Amniotic stem cell (primary cell): ENCODE measurements at regions not wholly inside any gene's neighbourhood (a gene's known extent, or its start where the extent isn't known, plus 50 kb on each side); places are given as distances from the start of the nearest gene placed in this dataset.

Experiments
- DNase-seq: peaks from one replicate; lab custom pipeline; 2025; lab: John Stamatoyannopoulos, UW

DNA sequence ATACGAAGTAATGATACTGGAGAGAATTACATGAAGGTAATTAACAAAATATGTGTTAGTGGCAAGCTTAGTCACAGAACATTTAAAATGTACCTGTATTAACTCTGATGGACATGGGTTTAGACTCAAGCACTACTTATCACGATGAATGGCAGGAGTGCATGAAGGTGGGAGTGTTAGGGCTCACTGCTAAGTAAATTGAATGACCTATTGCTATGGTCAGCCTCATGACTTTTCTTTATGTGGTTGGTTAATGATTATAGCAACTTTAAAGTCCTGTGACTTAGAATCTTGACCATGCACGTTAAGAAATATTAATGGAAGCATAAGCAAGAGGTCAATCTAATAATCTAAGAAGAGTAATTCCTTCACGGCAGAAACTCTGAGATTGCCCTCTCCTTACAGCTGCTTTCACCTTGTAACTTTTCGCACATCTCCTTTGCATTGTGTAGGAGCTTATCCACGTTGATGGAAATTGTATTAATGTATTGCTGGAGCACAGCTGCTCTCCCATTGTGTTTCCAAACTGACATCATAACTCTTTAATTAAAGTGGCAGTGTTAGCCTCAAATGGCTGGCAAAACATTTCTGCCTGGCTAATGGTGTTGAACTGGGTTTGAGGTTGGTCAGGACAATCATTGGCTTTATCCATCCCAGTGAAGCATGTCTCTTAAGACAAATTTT lies 114.5 kb downstream of the RXFP2 start:
- DNase-seq = no peak

DNA sequence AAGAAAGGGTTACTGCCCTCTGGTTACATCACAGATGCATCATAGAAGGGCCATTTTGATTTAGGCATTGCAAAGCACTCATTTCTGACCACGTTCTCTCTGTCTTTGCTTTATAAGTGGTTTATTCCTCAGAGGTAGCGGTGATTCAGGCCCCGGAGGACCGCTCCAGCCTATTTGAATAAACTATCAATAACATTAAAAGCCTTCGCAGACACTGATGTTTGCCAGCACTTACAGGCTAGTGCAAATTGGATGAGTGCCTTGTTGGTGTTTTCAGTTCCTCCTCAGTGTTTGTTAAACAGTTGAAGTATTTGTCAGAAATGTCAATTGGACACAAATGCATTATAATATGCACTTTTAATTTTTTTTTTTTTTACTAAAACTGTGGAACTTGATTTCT lies 120.2 kb downstream of the RXFP2 start:
- no peak for DNase-seq

DNA sequence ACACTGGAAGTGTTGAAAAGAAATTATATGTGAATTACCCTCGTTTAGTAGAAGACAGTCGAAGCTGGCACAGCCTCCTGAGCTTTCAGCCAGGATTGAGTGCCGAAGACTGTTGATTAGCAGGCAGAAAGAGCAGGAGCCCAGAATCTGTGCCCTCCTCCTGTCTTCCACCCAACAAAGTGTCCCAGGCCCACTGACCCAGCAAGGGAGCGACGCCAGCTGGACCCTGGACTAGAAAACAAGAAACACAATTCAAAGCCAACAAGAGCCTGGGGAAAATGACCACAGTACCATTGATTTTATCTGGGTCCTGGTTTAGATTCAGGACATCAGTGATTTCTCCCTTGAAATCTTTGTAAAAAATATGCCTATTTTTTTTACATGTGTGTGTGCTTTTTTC lies 120.7 kb downstream of the RXFP2 start:
- DNase-seq = no peak

DNA sequence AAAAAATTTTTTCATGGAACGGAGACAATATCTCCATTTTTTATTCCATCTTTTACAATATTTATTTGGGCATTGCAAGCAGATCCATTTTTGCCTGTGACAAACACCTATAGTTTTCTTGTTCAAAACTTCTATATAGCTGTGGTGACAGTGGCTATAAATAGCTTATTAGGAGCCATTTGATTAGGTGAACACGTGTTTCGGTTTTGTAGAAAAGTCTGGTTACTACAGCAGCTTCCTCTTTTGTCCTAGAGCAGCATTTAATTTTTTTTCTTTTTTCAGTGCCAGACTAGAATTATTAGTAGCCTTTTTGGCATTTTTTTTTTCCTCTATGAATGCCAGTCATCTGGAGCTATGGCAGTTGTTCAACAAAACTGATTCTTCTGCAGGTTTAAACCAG lies 123.5 kb downstream of the RXFP2 start:
- DNase-seq = no peak

DNA sequence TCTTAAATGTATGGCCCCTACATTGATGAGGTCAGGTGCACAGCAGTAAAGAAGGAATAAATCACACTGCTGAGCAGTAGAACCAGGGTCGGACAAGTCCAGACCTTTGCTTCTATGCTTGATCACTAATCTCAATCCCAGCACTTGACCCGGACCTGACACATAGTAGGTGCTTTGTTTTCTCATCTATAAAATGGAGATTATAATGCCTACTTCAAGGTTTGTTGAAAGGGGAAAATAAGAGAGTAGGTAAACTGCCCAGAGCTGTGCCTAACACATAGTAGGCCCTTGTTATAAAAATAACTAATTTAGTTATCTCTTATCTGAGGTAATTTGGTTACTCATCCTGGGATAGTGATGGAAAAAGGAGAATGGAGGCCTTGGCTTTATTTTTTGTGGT lies 125.0 kb downstream of the RXFP2 start:
- no peak for DNase-seq

DNA sequence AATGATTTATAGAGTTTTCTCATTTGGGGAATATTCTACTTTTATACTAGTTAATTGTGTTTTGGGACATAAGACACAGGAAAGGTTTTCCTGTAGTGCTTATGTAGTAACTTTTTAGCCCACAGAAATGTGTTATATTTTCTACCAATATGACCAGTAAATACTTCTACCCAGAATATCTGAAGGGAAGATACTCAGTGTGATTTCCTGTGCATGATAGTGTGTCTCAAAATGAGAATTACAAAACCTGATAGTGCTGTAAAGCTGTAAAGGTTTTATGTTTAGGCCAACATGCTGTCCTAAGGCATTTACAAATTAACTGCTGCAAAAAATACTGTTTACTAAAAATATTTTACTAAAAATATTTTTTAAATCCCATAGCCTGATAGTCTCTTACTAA lies 126.8 kb downstream of the RXFP2 start:
- DNase-seq = no peak

DNA sequence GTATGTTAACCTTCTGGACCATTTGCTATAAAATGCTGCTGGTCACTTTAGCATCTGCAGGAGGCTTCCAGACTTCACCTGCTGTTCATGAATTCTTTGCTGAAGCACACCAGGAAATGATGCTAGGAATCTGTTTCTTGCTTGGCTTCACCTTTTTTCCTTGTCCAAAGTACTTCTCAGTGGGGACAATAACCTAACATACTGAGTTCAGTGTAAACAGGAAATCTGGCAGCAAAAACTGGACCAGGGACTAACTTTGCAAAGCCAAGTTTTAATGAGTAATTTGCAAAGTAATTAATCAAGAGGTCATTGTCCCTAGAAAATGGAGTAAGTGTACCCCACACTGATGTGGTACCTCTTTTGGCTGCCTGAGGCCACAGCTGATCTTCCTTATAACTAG lies 128.4 kb downstream of the RXFP2 start:
- no peak for DNase-seq

DNA sequence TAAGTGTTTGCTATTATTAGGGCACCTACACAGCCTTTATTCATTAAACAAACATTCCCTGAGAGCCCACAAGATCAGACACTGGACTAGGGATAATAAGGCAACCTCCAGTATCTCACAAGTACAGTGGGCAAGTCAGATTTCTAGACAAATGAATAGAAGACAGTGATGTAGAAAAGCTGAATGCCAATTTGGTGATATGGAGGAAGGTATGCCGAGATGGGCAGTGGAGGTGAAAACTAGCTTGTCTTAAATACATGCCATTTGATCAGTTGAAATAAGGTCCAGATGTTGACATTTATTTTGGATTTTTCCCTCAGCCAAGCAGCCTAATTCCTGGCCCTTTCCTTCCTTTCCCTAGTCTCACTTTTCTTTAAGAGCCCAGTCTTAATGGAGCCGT lies 130.3 kb downstream of the RXFP2 start:
- DNase-seq = no peak

DNA sequence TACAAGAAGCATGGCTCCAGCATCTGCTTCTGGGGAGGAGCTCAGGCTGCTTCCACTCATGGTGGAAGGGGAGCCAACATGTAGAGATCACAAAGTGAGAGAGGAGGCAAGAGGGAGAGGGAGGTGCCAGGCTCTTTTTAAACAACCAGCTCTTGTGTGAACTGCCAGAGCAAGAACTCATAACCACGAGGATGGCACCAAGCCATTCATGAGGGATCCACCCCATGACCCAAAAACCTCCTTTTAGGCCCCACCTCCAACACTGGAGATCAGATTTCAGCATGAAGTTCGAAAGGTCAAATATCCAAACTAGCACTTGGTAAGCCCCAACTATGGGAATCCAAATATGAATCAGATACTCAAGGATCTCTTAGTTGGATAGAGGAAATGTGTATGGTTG lies 131.2 kb downstream of the RXFP2 start:
- no peak for DNase-seq

DNA sequence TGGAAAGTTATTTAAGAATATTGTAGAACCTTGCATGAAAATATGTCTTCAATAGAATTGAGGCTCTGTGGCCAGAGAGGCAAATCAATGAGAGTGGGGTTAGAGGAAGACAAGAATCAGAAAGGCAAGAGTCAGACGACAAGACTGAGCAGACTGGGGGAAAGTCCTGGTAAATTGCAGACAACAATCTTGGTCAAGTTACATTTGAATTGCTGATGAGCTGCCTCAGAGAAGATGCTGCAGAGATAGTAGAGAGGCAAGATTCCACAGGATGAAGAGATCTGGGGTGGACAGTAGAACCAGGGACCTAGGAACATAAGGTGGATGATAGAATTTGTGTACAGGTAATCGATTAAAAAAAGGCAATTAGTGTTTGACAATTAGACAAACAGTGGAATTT lies 133.8 kb downstream of the RXFP2 start:
- DNase-seq = no peak

DNA sequence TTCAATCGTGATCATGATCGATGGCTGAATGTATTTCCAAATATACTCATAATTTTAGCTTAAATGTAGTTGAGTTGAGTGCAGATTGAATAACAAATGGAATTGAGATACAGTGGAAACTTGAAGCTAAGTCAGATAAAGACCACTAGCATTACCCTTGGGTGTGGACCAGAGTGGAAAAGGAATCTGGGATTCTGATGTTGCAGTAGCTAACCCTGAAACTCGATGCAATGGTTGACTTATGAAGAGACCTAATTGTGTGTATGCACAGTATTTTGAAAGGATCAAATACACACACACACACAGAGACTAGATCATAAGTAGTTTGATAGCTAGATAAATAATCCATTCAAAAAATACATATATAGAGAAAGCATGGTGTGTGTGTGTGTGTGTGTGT lies 135.8 kb downstream of the RXFP2 start:
- no peak for DNase-seq

DNA sequence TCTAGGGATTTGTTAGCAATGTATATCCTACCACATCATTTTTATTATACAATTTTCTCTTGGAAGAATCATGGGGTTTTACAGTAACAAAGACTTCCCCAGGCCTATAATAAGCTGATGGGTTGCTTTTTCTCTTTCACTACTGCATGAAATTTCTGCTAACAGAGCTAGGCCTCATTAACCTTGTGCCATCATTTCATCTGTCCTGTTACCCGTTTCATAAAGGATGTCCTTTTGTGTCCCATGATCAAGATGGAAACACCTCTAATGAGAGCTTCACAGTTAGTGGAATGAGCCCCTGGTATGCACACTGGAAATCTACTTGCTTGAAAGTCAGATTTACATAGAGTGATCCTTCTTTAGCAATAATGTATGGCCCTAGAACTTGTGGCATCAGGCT lies 138.7 kb downstream of the RXFP2 start:
- no peak for DNase-seq

DNA sequence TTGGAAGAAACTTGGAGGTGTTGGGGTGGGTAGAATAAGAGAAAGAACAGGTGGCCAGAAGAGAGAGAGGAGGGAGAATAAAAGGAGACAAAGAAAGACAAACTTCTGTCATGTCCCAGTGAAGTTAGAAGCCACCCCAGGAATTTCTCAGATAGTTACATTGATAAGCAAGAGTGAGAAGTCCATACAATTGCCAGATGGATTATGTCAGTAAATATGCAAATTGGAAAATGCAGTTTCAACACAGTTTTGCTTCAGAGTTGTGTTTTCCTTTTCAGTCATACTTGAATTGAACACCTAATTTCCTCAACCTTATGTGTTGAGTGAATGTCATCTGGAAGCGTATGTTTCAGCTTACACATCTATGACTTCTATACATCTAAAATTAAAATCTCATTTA lies 139.2 kb downstream of the RXFP2 start:
- DNase-seq = no peak

DNA sequence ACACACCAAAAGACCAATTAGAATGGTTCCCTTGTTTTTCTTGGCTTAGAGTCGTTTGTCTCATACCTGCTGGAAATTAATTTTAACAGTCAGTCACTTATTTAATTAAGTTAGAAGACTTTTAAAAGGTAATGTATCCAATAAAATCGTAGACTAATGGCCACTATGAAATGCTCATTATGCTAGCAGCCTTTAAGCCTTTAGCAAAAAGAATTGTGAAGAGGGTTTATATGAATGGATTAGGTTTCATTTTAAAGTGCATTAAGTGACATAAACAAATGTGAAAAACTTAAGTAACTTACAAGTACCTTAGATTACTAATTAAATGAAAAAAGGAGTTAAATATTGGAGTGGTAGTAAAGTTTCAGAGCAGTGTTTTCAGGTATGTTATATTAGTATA lies 139.6 kb downstream of the RXFP2 start:
- no peak for DNase-seq

DNA sequence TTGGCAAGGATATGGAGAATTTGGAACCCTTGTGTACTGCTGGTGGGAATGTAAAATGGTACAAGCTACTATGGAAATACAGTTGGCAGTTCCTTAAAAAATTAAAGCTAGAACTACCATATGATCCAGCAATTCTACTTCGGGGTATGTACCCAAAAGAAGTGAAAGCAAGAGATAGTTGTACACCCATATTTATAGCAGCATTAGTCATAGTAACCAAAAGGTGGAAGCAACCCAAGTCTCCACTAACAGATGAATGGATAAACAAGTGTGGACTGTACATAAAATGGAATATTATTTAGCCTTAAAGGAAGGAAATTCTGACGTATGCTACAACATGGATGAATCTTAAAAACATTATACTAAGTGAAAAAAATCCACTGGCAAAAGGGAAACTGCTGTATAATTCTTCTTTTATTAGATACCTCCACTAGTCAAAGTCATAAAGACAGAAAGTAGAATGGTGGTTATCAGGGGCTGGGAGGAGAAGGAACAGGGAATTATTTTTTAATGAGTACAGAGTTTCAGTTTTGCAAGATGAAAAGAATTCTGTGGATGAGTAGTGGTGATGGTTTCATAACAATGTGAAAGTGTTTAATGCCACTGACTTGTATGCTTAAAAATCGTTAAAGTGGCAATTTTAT lies 141.6 kb downstream of the RXFP2 start:
- no peak for DNase-seq

DNA sequence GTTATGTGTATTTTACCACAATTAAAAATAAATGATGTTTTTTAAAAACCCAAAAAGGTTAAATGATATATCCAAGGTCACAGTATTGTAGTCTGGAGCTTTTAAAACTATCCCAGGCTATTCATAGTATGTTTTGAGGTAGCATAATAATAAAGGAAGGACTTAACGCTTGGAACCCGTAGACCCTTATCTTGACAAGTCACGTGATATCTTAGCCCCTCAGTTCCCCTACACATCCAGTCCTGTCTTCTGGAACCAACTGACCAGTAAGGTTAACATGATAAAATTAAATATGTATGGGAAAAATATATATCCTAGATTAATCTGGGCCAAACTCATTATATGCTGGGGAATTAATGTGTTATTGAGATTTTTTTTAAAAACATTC lies 142.2 kb downstream of the RXFP2 start:
- no peak for DNase-seq

DNA sequence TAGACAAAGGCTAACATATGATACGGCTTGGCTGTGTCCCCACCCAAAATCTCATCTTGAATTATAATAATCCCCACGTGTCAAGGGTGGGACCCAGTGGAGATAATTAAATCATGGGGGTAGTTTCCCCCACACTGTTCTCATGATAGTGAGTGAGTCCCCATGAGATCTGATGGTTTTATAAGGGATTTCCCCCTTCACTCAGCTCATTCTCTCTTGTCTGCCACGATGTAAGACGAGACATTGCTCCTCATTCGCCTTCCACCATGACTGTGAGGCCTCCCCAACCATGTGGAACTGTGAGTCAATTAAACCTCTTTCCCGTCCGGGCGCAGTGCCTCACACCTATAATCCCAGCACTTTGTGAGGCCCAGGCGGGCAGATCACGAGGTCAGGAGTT lies 143.5 kb downstream of the RXFP2 start:
- DNase-seq = no peak

DNA sequence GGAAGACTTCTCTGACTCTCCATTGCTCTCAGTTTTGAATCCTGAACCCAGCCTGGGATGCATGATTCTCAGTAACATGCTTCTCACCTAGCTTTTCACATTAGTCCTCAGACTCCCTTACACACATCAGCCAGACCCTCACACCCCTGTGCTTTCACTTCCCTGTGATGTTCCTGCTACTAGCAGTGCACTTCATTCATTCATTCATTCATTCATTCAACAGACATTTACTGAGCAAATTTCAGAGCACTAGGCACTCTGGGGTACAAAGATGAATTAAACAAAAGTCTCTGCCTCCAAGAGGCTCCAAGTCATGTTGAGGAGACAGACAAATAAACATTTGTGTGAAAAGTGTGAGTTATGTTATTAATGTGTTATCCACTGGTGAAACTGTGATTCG lies 145.2 kb downstream of the RXFP2 start:
- DNase-seq = no peak

DNA sequence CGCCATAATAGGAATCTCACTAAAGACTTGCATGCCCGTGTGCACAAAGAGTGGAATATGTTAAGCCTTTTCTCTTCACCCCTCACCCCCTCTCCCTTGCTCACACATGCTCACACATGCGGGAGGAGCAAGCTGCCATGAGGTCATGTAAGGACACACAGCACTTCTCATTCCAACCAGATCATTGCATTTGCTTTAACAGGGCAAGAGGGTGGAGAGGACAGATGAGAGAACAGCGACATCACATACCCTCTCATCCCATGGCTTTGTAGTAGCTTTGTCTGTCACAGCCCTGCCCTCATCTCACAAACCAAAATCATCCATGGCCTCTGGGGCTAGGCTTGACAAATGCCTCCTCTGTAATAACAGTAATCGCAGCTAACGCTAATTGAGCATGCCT lies 145.6 kb upstream of the FRY start:
- no peak for DNase-seq

DNA sequence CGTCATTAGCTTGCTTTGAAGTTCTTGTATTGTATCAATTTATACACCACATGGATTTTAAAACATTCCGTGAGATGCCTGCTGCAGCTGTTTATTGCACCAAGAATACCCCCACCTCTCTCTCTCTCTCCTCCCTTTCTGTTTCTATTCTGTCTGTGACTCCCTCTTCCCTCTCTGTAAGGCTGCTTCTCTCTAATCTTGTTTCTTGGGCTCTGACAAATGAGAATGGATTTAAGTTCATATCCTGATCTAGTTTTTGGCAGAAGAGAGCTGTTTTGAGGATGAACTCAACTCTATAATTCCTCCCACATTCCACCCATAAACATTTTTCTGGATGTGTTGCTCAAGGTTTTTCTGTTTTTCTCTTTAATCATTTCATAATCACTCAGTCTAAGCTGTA lies 144.3 kb upstream of the FRY start:
- DNase-seq = peak; percentile 16

DNA sequence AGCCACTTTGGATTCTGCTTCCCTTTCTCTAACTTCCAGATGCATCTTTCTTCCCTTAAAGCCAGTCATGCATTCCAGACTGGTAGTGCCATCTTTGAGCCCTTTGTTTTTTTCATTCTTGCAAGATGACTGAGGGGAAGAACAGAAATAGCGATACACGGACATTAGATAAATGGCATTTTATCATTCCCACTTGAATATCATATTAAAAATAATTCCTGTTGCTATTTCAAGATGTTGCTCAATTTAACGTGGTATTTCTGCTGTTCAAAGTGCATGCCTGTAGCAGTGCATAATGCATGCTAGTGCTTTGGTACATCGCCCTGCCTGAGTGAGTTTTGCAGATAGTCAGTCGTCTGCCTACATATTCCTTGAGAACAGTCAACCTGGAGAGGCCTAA lies 140.6 kb upstream of the FRY start:
- DNase-seq = no peak

DNA sequence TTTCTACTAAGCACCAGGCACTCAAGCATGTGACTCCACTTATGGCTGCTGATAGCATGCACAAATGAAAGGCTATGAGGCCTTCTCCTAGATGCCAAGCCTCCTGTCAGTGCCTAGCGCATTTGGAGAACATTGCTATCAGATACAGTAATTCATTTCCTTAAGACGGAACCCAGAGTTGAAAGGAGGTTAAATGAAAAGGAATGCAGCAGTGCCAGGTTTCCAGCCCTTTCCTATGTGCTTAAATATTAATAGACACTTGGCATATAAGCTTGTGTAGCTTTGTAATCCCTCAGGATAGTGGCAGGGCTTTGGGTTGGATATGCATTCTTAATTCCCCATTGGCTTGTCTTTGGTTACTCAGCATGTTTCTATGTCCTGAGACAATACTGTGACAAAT lies 140.1 kb upstream of the FRY start:
- DNase-seq = no peak

DNA sequence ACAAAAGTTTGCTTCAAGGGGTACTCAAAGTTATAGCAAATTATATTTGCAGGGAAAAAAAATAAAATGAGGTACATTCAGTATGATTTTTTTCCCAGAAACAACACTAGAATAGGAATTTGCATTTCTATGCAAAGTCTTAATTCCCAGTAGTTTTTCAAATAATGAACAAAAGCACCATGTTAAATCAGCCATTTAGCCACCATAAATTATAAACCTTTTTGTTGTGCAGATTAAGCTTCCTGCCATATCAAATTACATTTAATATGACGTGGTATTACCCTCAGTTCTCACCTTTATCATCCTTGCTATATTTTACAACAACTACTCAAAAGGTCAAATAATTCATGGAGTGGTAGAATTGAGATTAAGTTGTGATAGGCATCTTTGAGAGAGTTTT lies 136.6 kb upstream of the FRY start:
- no peak for DNase-seq

DNA sequence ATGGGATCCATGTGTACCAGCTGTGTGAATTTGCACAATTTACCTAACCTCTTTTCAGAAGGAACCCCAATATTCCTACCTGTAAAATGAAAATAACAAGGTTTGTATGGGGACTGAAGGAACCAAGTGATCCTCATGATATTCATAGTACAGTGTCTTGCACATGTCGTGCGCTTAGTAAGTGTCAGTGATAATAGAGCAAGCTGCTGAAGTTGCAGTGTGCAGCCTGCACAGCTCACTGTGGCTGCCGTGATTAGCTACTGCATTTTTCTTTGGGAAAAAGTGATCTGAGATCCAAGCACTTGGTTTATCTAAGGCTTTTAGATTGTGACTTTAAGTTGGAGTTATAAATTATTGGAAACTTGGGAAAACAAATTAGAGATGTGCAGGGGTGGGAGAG lies 135.9 kb upstream of the FRY start:
- DNase-seq = no peak
